HG03097 (cell line): ENCODE measurements at regions not wholly inside any gene's neighbourhood (a gene's known extent, or its start where the extent isn't known, plus 50 kb on each side); places are given as distances from the start of the nearest gene placed in this dataset.
"Not testable (repeated sequence)": the region's sequence is repeated elsewhere in the genome, so short reads cannot be mapped to it uniquely, and the experiment has no call there.

Source experiments
- ATAC-seq: cut with Tn5 transposase; IDR thresholded peaks from one replicate; pipeline ENCODE4 v1.9.1; 2021; ENCODE audit not compliant: unreplicated experiment, low FRiP score

DNA sequence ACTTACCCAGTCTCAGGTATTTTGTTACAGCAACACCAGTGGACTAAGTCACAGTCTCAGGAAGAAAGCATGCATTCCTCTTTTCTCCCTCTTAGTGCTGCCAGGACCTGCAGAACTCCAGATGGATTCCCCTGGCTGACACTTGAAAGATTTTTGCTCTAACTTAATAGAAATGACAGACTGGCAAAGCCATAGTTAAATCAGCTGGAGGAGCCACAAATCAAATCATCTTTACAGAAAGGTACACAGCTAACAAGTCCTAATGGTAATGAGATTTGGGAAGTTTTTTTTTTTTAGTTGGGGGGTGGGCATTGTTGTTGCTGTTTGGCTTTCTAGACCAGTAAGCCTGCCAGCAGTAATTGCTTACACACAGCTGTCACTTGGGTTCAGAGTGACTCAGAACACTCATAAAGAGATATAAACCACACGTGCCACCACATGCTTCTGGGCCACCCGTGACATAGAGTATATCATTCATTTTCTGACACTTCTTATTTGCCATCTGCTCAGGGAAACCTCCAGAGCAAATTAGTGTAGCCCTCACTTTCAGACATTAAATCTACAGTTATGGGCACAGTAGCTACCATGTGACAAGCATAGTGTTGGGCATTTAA, 72.4 kb downstream of the FH start:
- ATAC-seq, result no peak

DNA sequence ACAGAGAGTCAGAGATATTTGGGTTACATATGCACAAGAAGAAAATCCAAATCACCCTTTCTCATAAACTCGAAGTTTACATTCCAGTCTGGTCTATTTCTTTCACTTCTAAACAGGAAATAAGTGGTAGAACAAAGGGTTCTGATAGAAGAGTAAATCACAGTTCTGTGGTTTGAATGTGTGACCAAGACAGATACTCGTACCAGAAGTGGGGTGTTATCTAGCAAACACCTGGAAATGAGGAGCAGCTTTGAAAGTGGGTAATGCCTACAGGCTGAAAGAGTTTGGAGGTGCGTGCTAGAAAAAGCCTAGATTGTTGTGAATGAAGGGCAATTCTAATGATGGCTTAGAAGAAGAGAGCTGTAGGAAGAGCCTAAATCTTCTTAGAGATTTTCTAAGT, 74.7 kb downstream of the FH start:
- no peak for ATAC-seq

DNA sequence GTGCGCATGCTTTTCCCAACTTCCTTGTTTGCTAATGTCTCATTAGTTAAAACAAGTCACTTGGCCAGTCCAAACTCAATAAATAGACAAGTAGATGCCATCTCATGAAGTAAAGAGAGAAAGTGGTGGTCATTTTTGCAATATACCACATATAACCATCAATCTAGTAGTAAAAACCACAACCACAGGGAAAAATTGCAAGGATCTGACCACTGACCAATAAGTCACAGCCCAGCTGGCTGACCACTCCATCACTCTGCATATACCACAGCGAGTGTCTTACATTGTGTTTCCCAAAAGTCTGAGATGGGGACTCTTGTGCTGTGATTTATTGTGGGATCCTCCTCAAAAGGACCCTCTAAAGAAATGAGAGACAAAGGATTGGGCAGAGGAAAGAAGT, 76.0 kb downstream of the FH start:
- ATAC-seq, result no peak

DNA sequence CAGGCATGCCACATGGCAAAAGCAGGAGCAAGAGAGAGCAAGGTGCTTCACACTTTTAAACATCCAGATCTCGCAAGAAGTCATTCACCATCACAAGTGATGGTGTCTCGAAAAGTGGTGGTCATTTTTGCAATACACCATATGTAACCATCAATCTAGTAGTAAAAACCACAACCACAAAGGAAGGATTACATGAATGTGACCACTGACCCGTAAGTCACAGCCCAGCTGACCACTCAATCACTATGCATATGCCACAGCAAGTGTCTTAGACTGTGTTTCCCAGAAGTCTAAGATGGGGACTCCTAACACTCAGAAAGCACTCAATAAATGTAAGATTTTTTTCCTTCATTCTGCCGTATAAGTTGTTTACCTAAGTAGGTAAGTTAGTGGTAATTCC, 76.9 kb downstream of the FH start:
- ATAC-seq, result no peak

DNA sequence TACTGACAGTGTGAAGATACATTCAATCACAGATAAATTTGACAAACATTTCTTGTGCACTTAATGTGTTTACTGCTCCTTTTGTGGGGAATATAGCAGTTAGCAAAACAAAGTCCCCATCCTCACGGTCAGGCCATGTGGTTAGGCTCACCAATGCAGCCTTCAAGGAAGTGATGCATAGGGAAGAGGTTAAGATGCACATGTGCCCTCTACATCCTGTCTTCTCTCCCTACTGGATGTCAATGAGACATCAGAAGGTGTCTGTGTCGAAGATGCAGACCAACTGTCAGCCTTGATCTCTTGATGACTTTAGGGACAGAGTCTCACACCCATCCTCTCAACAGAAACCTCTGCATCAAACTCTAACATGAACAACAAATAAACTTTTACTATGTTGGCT, 78.7 kb downstream of the FH start:
- ATAC-seq, result no peak

DNA sequence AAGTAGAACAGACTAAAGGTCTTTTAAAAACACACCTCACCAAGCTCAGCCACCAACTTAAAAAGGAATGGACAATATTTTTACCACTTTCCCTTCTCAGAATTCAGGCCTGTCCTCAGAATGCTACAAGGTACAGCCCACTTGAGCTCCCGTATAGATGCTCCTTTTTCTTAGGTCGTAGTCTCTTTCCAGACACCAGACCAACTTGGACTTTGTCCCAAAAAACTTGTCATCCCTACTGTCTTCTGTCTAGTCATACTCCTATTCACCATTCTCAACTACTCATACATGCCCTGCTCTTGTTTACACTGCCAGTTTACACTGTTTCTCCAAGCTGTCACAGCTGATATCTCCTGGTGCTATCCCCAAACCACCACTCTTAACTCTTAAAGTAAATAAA, 80.9 kb downstream of the FH start:
- not testable (repeated sequence) for ATAC-seq

DNA sequence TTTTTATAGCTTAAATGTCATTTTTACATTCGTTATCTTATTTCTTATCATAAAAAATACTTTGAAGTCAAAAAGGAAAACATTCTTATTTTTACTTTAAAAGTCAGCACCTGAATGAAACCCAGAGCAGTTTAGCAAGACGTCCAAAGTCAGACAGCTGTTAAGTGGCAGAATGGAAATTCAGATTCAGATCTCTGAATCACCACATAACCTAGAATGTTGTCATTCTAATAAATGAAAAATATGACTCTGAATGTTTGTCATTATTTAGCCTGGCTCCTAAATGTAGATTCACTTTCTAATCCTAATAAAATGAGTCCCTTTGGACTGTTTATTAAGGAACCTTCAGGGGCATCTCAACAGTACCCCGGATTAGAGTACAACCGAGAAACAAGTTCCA, 75.2 kb upstream of the RGS7 start:
- no peak for ATAC-seq

DNA sequence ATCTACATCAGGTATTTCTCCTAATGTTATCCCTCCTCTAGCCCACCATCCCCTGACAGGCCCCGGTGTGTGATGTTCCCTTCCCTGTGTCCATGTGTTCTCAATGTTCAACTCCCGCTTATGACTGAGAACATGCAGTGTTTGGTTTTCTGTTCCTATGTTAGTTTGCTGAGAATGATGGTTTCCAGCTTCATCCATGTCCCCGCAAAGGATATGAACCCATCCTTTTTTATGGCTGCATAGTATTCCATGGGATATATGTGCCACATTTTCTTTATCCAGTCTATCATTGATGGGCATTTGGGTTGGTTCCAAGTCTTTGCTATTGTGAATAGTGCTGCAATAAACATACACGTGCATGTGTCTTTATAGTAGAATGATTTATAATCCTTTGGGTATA, 68.1 kb upstream of the RGS7 start:
- ATAC-seq, result not testable (repeated sequence)

DNA sequence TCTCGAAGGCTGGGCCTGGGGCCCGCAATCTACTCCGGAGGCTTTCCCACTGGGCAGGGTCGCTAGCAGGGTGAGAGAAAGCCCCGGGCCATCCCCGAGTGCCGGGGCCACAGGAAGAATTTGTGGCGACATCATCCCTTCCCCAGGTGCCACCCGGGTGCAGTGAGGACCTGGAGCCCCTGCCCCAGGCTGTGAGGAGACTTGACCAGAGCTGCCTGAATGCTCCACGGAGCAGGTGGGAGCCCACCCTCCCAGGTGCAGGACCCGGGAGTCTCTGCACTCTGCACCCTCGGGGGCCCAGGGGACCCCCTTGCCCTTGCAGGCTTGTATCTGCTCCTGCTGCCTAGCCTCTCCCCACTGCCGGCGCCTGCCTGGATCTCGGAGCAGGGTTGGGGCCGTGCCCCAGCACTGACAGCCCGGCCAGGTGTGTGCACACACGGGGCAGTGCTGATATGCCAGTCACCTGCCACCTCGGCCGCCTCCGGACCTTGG, 67.5 kb upstream of the RGS7 start:
- ATAC-seq, result no peak

DNA sequence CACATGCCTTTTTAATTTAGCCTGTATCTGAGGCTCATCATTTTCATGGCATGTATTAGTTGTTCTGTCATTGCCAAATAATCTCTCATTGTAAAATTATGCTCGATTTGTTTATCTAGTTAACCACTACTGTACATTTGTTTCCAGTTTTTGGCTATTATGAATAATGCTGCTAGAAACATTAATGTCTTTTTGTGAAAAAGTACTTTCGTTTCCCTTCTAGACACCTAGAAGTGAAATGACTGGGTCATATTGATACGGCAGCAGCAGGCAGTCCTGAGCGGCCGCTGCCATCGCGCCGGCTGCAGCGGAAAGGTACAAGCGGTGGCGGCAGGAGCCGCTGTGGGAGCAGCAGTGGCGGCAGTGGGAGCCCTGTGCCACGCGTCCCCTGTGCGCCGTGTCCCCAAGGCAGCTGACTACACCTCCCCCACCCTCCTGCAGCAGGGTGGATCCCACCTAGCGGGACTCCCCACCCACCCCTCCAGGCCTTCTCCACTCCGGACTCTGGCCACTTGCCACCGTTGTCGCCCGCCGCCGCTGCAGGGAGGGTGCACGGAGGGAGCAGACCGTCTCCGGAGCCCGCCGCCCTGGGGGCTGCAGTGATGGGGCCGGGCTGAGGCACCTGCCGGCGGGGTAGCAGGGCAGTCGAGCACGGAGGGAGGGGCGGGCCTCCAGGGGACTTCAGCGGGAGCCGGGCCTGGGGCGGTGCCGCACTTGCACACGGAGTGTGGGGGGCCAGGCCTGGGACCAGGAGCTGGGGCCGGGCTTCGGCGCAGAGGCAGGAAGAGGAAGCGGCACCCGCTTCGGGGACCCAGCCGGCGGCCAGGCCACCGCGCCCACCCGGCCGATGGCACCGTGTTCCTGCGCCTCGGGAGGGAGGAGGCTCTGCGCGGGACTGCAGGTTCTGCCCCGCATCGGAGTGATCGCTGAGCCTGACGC, 66.8 kb upstream of the RGS7 start:
- ATAC-seq, result peak; percentile 95

DNA sequence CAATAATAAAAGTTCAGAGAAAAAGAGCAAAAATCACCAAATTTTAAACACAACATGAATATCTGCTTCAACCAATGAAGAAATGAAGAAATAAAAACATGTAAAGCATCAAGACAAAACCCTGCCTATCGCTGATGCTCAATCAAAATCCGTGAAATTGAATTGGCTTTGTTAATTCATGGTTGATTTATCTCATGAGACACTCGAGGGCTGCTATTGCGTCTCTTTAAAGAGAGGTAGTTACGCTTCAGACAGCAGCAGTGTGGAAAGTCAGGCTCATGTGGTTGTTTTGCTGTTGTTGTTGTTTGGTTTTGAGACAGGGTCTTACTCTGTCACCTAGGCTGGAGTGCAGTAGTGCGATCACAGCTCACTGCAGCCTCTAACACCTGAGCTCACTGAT, 65.5 kb upstream of the RGS7 start:
- no peak for ATAC-seq

DNA sequence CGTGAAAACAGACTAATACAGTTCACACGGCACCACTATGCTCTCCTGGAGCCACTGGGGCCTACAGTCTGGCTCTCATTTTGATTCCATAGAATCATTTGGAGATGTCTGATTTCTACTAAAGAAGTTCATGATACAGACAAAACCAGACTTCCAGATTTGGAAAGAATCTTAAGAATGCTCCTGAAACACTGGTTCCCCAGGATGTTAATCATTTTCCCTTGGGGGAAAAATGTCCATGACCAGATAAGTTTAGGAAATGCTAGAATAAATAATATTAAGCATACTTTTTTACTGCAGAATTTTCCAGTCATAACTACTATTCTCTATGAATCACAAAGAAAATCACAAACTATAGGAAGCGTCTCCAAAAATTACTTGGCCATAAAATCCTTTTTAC, 63.0 kb upstream of the RGS7 start:
- no peak for ATAC-seq

DNA sequence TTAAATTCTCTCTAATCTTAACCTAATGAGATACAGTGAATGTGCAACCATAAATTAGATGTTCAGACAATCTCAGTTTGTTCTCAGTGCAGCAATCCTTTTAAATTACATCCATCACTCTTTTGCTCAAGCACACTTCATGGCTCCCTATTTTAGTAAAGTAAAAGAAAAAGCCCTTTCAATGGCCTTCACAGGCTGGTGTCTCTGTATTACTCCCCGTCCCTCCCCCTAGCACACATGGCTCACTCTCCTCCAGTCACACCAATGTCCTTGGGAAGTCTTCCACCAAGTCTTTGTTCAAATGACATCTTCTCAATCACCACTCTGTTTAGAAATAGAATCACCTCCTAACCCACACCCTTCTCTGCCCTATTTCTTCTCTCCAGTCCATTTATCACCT, 60.3 kb upstream of the RGS7 start:
- no peak for ATAC-seq

DNA sequence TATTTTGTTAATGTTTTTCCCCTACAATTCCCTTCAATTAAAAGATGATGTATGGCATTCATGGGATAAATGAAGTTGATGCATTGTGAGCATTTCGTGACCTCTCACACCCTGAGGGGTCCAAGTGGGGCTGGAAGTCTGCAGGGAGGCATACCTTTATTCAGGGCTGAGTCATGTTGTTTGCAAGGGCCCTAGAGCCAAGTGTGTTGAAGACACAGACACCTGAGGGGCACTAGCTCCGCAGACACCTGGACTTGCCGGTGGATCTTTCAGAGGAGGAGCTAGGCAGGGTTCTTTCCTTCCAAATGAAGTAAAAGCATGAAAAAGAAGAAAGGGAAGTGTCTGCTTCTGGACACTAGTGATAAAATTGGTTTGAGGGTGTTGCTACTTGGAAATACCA, 57.0 kb upstream of the RGS7 start:
- no peak for ATAC-seq

DNA sequence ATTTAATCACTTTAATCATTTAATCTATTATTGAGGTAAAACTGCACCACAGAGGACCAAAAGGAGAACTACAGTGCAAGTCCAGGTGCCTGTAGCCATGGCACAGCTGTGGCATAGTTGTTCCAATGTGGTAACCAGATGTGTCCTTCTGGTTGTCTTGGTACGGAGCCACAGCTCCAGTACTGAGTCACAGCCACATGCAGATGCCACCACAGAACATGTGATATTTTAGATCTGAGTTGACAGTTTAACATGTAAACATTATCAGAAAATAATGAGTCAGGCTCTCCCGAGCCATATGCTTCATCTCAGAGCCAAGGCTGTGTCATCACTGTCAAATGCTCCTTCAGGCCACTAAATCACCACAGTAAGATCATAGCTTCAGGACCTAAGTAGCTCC, 56.4 kb upstream of the RGS7 start:
- no peak for ATAC-seq

DNA sequence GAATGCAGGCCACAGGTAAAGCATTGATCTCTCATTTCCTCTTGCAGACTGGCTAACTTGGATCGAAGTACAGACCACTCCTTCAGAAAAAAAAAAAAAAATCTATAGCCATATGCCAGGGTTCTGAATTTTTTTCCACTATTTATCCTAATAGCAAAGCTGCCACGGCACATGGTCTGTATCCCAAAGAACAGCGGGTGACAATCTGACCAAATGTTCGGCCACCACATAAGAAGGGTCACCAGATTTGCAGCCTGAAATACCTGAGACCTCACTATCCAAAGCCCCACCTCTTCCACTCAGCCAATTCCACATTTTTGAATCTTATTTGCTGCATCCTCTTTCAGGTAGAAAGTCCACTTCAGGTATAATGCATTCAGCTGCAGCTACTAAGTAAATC, 55.6 kb upstream of the RGS7 start:
- no peak for ATAC-seq

DNA sequence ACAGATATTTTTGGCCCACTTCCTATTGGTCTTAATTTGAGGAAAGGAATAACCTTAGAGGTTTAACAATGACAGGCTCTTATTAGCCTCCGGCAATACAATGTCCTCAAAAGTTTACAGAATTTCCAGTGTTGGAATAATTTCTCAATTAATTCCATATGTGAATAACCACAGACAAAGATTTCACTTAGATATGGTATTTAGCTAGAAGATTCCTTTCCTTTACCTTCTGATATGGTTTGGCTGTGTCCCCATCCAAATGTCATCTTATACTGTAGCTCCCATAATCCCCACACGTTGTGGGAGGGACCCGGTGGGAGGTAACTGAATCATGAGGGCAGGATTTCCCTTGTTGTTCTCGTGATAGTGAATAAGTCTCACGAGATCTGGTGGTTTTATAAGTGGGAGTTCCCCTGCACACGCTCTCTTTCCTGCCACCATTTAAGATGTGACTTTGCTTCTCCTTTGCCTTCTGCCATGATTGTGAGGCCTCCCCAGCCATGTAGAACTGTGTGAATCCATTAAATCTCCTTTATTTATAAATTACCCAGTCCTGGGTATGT, 54.9 kb upstream of the RGS7 start:
- ATAC-seq, result no peak

DNA sequence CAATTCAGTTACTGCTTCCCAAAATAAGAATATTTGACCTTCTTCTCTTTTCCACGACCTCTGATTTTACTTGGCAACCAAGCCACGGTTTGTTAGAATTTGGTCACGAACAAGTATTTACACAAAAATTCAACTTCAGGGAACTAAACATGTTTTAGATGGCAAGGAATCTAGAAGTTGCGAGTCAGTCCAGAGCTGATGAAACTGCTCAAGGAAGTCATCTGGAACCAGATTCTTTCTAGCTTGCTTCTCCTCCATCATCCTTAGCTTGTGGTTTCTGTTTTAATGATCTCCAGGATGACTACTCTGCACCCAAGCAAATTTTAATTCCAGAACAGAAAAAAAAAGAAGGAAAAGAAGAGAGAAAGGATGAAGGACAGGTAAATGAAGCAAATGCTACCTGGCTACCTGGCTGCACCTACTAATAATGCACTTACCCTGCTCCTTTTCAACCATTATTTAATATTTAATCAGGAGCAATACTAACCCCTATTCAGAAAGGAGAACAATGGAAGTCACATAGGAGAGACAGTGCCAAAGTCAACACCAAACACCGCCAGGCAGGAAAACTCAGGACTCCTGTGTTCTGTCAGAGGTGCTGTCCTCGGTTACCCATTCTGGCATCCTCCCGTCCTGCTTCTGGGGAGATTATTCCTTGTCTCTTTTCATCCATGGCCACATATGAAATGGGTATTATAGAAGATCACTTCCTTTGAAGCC, 54.2 kb upstream of the RGS7 start:
- ATAC-seq, result no peak

DNA sequence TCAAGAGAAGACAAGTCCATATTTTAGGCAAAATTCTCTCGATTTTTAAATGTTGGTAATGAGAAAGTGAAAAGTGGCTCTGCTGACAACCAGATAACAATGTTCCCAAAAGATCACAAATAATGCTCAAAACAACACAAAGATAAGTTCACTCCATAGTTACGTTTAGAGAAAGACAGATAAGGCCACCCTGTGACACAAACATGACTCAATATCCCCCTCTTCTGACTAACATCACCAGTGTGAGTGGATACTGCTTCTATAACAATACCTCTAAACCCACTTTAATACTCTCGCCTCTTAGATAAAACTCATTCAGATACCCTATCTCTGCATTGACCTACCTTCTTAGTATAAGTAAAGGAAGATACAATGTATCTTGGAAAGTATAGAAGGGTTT, 51.2 kb upstream of the RGS7 start:
- ATAC-seq, result no peak
